ENCODE measurements at regions not wholly inside any gene's neighbourhood (a gene's known extent, or its start where the extent isn't known, plus 50 kb on each side); places are given as distances from the start of the nearest gene placed in this dataset.

DNA sequence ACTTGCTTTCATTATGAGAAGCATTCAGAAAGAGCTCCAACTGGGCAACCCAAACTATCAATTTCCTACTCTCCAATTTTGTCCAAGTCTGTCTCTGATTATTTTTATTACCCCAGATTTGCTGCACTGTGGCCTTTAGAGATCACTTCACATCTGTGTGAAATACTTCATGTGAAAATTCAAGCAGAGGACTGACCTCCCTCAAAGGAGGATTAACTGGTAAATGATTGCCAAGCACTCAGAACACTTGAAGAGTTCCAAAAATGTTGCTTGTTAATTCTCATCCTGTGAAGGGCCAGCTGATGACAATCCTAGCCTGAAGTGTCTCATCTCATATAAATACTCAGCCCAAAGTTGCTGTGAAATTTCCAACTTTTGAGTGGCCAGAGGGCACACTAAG, 182.8 kb upstream of the DGKB start:
- TF ChIP-seq EZH2 (IDR thresholded peaks at IDR 0.05; ENCODE audit: low read depth), result no peak
- TF ChIP-seq, protein P1, sequence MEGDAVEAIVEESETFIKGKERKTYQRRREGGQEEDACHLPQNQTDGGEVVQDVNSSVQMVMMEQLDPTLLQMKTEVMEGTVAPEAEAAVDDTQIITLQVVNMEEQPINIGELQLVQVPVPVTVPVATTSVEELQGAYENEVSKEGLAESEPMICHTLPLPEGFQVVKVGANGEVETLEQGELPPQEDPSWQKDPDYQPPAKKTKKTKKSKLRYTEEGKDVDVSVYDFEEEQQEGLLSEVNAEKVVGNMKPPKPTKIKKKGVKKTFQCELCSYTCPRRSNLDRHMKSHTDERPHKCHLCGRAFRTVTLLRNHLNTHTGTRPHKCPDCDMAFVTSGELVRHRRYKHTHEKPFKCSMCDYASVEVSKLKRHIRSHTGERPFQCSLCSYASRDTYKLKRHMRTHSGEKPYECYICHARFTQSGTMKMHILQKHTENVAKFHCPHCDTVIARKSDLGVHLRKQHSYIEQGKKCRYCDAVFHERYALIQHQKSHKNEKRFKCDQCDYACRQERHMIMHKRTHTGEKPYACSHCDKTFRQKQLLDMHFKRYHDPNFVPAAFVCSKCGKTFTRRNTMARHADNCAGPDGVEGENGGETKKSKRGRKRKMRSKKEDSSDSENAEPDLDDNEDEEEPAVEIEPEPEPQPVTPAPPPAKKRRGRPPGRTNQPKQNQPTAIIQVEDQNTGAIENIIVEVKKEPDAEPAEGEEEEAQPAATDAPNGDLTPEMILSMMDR (conservative IDR thresholded peaks at IDR 0.05), result no peak
